NCI-H146 (cell line): ENCODE measurements at regions not wholly inside any gene's neighbourhood (a gene's known extent, or its start where the extent isn't known, plus 50 kb on each side); places are given as distances from the start of the nearest gene placed in this dataset.

Experiments
- DNase-seq: peaks from one replicate; lab custom pipeline; 2025; lab: John Stamatoyannopoulos, UW

DNA sequence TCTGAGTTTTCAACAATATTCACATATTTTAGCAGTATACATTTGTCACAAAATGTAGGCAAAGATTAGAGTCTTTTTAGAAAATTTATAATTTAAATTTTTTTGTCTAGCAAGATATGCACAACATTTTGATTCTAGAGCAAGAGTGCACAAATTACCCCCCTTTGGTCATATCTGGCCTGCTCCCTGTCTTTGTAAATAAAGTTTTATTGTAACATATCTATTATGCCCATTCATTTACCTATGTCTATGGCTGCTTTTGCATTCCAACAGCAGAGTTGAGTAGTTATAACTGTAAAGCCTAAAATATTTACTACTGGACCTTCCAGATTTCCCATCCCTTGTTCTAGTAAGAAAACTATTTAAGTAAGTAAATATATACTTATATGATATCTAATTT lies 430.7 kb downstream of the EDEM1 start:
- no peak for DNase-seq

- no peak for DNase-seq
Measured at GRCh38 chr3:5630406-5630805, 442.9 kb downstream of the EDEM1 start.

DNA sequence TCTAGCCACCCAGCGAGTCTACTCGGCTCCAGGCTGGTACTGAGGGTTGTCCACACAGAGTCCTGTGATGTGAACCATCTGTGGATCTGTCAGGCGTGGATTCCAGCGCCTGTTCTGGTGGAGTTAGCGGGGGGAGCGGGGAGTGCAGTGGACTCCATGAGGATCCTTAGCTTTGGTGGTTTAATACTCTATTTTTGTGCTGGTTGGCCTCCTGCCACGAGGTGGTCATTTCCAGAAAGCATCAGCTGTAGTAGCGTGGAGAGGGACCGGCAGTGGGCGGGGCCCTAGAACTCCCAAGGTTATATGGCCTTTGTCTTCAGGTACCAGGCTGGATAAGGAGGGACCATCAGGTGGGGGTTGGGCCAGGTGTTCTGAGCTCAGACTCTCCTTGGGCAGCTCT lies 446.5 kb downstream of the EDEM1 start:
- DNase-seq, result no peak

- no peak for DNase-seq
Measured at GRCh38 chr3:5634411-5634810, 446.9 kb downstream of the EDEM1 start.

DNA sequence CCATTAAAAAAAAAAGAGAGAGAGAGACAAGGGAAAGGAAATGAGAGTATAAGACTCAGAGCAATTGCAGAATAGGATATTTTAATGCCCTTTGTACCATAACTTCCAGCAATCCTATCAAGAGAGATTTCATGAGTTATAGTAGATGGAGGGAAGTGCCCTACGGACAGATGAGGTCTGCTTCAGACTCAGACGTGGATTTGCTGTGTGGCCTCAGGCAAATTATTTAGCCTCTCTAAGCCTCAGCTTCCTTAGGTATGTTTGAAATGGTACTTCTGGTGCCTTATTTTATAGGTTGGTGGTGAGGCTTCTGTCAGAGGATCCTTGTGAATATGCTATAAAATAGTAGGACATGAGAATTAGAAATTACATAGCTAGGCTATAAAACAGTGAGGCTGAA lies 448.2 kb downstream of the EDEM1 start:
- DNase-seq, result no peak

GRCh38 chr3:5638550-5638949 lies 451.0 kb downstream of the EDEM1 start:
- DNase-seq, result no peak

- no peak for DNase-seq
Measured at GRCh38 chr3:5644773-5645670, 457.5 kb downstream of the EDEM1 start.

GRCh38 chr3:5645692-5646410 lies 458.3 kb downstream of the EDEM1 start:
- DNase-seq, result no peak

DNA sequence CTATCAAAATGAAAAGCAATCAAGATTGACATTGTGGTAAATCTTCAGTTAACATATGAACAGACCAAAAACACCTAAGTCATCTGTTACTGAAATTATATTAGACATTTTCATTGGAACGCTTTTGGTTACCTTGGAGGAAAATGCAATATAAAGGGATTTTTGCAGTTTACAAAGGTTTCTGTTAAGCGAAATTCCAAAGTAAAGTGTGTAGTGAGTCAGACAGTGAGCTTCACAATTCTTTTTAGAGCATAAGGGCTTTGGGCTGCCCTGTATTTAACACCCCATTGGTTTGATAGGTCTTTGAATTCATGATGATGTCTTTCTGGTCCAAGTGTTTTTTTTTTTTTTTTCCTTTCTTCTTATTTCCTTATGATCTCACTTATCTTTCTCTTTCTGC lies 462.8 kb downstream of the EDEM1 start:
- DNase-seq, result no peak

GRCh38 chr3:5651351-5651750 lies 463.8 kb downstream of the EDEM1 start:
- no peak for DNase-seq

GRCh38 chr3:5653426-5654143 lies 466.1 kb downstream of the EDEM1 start:
- DNase-seq, result no peak

DNA sequence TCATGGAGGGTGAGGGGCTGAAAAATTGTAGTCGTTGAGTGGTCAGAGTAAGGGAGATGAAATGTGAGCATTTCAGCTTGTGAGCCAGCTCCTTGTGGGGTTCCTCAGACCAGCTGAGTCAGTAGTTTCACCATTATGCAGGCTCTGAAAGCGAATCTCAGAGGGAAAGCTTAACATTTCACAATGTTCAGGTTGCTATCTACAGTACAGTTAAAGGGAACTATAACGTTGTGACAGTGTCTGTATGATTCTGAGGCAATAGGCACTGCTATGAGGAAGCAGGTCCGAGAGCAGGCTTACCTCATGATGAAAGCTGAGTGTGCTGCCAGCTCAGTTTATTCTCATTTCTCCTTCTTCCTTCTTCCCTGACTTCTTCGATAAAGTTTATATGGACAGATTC lies 469.6 kb downstream of the EDEM1 start:
- DNase-seq, result no peak

DNA sequence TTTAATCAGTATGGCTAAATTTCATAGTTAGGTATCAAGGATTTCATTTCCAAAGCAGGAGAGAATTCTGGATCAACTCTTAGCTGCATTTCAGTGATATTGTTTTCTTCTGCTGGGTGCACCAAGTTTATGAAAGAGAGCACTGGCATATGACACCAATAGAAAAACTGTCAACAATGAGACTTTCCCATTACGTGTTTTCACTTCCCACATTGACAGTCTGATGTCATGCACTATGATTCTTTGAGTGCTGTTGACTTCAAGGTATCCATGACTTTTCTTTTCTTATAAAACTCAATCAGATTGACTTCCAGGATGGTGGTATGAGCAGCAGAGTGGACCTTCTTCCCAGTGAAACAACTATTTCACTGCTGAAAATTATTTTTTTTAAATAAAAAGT lies 476.1 kb downstream of the EDEM1 start:
- DNase-seq, result no peak

- no peak for DNase-seq
Measured at GRCh38 chr3:5666455-5666854, 478.9 kb downstream of the EDEM1 start.

DNA sequence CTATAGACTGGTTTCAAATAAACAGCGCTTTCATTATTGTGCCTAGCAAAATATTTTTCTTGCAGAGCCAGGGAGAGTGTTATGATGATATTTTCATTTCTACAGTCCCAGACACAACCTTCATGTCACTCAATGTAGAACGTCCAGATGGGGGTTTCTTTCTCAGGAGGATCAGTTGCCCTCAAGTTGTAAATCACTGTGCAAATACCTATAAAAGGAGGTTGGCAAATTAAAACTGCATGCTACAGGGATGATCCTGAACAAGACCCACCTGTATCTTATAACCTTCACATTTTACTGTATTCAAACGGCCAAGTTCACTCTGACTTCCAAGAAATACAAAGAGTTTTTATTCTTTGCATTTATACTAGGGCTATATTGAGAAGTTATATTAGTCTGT lies 486.0 kb downstream of the EDEM1 start:
- DNase-seq, result no peak

GRCh38 chr3:5675319-5675718 lies 487.8 kb downstream of the EDEM1 start:
- DNase-seq, result no peak

DNA sequence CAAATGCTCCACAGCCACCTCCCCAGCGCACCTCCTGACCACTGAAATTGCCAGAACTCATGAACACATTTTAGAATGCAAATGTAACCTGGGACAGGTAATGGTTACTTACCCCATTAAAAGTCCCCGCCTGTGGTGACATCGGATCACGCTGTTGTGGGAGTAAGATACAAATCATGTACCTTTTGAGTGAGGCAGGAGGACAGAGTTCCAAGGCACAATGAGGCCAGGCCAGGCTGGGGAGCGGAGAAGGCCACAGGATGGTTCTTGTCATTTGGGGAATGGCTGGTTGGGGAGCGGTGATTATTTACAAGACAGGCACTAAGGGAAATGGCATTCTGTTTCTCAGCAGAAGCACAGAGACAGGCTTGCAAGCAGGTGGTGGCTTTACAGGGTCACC lies 490.0 kb downstream of the EDEM1 start:
- DNase-seq, result no peak

DNA sequence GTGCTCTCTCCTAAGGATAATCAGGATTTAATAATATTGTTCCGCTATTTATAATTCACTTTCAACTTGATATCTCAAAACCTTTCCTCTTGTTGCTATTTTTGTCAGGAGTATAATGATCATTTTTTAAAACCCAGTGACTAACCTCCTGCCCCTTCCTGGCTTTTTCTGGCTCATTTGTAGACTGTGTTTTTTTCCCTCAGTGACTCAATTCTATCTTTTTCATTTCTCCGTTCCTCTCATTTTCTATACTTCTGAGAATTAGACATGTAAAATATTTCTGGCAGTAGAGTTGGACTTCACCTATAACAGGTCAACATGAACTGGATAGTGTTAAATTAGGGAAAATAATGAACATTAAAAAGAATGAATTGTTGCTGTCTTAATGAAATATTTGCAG lies 490.7 kb downstream of the EDEM1 start:
- no peak for DNase-seq

DNA sequence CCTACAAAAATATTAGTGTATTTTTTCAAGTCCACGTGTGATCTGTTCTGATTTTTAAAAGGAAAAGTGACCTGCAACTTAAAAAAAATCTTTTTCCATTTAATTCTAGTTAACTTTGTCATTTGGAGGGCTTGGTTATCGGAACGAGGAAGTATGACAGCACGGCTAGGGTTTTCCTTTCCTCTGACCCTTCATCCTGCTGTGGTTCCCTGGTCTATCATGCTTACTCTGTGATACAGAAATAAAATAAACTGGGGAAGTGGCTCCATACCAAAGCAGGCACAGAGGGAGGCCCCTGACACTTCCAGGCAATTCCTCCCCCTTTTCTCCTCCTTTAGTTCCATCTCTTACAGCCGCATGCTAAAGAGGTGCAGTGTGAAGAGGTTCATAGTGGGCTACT lies 491.3 kb downstream of the EDEM1 start:
- no peak for DNase-seq

- no peak for DNase-seq
Measured at GRCh38 chr3:5687230-5687629, 499.7 kb downstream of the EDEM1 start.

GRCh38 chr3:5690490-5690889 lies 503.0 kb downstream of the EDEM1 start:
- no peak for DNase-seq

- DNase-seq, result no peak
Measured at GRCh38 chr3:5690904-5691532, 503.5 kb downstream of the EDEM1 start.
